T-helper 2 cell treated with Interferon-gamma antibody and Interleukin-4, amounts not matched to agents 100 ng/mL and 5 ng/mL, for 36 hours (primary cell): ENCODE measurements at regions not wholly inside any gene's neighbourhood (a gene's known extent, or its start where the extent isn't known, plus 50 kb on each side); places are given as distances from the start of the nearest gene placed in this dataset.

Source experiments
- intact Hi-C: fragments of 100-400 bp; cut with micrococcal nuclease; formaldehyde crosslinking; loops from one replicate; pipeline ENCODE4 v1.15.1; 2023

DNA sequence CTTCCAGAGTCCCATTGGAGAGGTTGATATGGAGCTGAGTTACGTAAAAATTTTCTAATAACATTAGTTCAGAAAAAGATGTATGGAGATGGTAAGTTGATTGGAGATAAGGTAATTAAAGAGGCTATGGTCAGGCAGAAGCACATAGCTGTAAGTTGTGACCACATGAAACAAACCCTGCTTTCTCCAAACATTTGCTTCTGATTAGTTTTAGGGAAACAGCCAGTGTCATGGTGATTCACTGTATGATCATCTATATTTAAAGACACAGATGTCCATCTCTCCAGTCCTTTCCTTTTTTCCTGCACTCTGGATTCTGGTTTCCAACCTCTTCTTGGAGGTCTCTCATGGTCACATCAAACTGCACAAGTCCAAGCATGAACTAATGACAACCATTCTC is 1550.8 kb upstream of the PIK3C3 start:
- intact Hi-C loops: no loop called here

DNA sequence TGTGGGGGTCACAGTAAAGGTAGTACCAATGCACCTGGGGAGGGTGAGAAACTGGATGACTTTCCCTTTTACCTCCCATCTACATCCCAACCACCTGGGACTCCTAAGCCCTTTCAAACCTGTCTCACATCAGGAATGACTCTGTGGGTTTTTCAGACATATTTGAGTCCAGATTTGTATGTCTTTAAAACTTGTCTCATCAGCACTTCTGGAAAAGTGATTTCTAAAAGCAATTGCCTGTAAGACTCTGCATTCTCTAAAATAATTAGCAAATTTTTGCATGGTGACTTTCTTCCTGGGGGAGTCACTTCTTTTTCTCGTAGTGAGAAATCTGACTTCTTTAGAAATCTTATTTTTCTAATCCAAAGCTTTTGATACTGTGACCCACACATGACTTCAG is 1553.0 kb upstream of the PIK3C3 start:
- intact Hi-C loops: no loop called here

DNA sequence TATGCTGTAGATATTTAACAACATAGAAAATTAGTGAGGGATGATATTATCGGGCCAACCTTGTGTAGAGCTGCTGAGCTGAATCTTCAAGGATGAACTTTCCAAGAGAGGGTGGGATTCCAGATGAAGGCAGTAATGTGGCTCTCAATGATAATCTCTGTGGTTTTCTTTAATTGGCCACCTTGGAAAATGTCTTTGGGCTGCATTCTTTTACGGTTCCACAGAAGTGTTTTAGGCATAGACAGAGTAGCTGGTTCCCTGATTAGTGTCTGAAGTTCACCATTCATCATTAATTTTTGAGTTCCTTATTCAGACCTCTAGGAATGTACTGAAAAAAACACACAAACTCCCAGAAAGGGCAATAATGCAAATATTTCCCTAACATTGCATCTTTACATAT is 1566.9 kb upstream of the PIK3C3 start:
- intact Hi-C loops: no loop called here

DNA sequence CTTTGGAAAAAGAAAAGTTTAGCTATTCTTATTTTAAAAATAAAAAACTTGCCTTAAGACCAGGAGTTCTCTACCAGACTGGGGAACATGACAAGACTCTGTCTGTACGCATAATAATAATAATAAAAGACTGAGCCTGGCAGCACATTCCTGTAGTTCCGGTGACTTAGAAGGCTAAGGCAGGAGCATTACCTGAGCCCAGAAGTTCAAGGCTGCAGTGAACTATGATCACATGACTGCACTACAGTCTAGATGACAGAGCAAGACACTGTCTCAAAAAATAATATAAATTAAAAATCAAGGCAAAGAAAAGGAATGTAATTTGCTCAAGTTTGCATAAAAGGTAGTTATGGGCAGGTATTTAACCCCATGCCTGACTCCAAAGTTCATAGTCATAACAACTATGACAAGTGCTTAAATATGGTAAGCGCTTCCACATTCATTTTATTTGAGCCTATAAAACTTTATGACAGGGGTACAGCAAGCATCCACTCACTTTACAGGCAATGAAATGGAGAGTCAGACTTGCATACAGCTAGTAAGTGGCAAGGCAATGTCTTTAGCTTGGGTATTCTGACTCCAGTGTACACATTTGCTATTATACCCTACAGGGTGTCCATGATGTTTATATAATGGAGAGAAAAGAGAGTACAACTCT is 1567.8 kb upstream of the PIK3C3 start:
- intact Hi-C loops: no loop called here

DNA sequence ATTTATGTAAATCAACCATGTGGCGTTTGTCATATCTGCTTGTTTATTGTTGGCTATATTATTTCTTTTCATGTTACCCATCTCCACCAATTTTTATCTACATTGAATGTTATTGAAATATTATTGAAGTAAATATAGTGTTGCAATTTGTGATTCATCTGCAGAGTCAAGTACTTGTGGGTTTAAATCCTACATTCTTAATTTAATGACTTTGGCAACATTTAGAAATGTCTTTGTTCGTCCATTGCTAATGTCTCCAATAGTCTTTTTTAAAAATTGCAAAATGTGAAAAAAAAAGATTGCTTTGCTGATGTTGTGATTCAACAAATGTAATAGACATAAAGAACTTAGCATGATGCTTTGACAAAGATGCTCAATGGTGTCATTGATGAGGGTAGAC is 1572.8 kb upstream of the PIK3C3 start:
- intact Hi-C loops: no loop called here

DNA sequence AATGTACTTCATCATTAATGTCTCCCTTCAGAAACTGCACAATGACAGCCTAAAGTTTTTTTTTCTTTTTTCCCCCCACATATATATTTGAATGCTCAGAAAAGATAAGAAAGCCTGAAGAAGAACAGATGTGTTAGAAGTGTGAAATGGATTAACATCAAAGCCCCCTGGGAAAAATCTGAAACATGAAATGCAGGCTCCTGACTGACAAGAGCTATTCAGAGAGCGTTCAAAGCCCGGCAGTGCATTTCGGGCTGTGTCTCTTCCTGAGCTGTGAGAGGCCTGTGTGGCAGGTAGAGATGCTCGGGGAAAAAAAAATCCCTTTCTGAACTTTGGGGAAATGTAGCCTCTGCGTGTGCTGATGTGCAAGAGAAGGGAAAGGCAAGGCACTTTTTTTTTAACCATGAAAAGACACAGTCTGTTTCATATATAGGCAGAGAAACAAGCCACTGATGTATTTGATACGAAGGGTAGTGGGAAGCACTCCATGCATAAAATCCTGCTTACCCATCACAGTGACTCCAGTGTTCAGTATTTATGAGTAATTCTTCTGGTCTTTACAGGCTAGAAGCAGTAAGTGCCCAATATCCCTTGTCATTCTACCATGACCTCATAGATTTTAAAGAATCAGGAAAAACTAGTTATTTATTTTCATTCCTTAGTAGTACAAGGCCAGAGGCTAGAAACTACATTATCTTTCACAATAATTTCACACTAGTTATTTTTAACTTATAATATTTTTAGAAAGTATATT is 1574.2 kb upstream of the PIK3C3 start:
- intact Hi-C loops: no loop called here

DNA sequence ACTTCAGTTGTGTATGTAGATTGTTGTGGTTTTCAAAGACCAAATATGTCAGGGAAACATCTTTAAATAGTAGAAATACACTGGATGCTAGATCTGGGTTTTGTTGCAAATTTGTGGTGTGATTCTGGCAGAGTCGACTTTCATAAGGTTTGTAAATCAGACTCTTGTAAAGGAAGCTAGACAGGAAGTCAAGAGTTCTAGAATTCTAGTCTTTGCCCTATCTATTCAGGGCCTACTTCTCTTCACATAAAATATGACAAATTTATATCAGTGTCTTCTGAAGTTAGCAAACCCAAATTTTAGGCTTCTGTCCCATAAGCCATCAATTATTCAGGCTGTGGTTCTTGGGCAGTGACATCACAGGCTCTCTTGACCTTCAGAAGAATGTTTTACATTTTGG is 1579.2 kb upstream of the PIK3C3 start:
- intact Hi-C loops: no loop called here

DNA sequence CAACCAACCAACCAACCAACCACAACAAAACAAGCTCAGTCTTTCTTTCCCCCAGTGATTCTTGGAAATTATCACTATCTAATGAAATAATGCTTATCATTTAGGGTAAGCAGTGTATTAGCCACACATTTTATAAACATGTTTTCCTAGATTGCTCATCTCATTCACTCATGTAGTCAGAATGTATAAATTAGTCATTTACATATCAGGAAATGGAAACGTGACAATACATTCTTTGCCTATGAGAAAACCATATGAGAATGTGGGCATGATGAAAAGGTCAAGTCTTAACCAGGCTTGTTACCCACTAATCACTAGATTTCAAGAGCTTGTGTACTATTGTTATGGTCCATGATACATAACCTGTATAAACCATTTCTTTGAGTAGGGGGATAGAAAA is 1583.4 kb upstream of the PIK3C3 start:
- intact Hi-C loops: no loop called here

DNA sequence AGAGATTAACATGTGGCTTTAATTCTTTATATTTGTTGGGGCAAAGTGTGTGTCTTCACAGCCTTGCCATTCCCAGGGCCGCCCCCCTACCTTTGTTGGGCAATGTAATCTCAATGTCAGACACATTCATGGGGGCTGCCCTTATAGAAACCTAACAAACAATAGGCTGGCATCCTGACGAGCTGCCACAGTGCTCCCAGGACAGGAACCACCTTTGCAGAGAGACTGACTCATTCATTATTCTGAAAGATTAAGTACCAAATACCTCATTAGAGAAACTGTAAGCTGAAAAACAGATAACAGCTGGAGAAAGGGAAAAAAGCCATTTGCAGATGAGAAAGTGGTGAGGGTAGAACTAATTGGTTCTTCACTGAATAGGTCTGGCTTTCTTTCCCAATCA is 1587.5 kb upstream of the PIK3C3 start:
- intact Hi-C loops: no loop called here

DNA sequence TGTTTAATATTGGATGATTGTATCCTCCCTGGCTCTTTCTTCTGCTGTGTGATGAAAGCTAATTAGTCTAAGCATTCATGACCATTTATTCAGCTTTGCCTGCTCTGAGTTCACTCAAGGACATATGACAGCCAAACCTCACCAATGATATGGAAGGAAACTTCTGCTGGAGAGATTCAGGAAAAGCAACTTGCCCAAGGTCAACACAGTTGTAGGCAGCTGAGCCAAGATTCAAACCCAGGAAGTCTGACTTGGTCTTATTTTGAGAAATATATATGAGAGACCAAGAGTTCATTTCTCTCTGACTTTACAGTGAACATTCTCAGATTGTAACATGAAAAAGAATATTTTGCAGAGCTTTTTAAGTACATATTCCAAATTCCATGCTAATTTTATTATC is 1588.5 kb upstream of the PIK3C3 start:
- intact Hi-C loops: no loop called here

DNA sequence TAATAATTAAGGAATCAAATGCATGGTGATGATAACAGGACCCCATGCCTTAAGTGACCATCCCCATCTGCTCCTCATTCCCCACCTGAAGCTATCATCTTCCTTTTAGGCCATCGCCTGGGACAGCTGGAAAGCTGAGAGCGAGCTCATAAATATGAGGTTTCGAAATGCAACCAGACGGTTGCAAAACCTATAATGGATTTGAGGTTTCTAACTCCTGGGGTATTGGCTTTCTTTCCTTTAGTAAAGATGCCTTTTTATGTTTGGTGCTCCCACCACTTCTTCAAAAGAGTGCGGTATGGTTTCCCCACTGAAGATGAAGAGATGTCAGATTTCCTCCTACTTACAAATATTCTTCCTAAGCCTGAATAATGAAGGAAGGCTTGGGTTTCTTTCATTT is 1589.5 kb upstream of the PIK3C3 start:
- intact Hi-C loops: no loop called here

DNA sequence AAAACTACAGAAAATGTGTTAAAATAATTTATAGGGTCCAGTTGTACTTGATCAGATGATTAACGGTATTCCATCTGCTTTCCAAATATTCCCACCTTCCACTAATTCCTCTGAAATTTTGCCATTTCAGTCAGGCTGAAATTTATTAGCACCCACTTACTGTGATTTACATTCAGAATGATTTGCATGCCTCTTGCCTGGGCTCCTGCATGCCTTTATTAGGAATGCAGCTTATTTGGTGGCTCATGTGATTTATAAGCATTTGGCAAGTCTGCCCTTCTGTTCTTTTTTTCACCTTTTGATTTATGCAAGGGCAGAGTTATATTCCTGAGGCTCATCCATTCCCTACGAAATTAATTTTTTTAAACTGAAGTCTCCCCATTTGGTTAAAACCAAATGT is 1594.5 kb upstream of the PIK3C3 start:
- intact Hi-C loops: no loop called here

DNA sequence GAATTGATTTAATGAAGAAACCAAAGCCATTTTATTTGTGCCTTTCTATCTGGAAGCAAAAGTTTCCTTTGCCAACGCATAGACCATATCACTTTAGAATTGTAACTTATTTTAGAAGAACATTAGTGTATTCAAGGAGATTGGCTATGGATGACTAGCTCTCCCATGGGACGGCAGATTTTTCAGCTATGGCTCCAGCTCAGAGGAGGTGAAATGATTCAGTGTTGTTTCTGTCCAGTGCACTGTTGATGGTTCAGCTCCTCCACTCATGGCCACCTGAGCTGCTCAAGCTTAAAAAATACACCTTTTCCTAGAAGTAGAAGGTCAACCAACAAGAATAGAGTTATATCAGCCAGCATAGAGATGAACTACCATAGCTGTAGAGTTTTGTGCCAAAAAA is 1597.5 kb upstream of the PIK3C3 start:
- intact Hi-C loops: no loop called here

DNA sequence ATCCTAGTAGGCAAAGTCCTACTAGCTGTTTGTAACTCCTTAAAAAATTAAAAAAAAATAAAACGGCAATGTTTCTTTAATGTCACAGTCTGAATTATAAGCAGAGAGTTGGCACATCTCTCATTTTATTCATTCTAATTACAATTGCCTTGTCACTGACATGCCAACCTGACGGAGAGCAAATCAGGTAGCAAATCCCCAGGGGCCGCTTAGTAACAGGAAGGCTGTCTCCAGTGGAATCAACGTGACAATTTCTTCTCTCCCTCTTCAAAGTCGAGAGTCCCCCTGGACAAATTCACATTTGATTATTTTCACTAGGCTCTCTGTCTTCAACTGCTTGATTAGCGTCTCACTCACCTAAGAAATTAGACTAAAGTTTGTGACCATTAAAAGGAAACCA is 1598.9 kb upstream of the PIK3C3 start:
- intact Hi-C loops: no loop called here

DNA sequence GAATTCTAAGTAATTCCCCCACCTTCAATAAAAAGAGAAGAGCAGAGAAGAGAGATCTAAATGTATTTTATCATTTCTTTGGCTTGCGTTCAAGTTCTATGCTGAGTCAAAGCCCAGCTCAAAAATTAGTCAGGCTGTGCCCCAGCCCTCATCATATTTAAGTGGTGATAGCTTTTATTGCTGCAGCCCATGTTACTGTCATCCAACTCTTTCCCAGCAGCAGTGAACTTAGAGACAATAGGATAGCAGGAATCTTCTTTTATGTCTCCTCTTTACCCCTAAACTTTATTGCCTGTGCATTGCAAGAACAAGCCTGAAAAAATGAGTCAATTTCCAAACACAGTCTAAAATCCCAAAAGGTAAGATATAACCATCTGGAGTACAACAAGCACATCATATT is 1599.3 kb upstream of the PIK3C3 start:
- intact Hi-C loops: no loop called here

DNA sequence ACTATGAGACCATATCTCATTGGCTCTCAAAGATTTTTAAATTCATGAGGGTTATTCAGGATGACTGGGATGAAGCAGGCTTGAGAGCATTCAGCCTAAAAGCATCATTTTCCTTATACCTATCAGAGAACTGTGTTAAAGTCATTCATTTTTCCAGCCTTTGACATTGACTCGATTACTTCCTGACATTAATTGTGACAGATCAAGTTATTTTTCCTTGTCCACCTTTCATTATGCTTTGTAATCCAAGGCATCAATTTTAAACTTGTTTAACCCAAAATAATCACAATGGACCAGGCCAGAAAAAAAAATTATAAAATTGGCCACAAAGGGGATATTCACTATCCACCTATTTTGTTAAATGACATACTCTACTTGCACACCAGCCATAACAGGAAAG is 1606.8 kb upstream of the PIK3C3 start:
- intact Hi-C loops: no loop called here

DNA sequence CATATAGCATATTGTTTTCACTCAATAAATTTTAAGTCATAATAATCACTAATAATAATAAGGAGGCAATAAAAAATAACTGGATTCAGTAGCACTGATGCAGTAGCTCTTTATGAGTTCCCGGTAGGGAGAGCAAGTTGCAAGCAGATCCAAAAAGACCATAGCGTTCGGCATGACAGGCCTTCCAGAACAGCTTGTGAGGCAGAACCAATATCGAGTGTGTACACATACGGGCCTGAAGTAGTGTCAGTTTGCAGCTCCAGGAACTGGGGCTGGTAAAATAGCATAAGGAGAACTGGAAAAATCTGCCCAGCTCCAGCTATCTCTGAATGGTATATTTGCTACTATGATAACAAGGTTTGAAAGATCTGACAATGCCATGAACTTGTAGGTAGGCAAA is 1607.8 kb upstream of the PIK3C3 start:
- intact Hi-C loops: no loop called here

DNA sequence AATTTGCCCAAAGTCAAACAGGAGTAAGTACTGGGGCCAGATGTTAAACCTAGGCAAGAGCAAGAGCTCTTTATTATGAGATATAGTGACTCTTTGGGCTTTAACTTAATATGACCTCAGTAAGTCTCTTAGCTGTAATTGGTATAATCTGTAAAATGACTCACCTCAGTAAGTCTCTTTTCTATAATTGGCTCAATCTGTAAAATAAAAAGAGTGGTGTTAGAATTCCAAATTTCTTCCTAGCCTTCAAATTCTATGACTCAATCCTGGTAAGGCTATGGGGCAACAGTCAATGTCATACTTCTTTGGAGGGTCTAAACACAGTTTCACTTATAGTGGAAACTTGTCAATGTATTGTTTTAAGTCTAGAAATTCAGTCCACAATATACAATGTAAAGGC is 1608.9 kb upstream of the PIK3C3 start:
- intact Hi-C loops: no loop called here

DNA sequence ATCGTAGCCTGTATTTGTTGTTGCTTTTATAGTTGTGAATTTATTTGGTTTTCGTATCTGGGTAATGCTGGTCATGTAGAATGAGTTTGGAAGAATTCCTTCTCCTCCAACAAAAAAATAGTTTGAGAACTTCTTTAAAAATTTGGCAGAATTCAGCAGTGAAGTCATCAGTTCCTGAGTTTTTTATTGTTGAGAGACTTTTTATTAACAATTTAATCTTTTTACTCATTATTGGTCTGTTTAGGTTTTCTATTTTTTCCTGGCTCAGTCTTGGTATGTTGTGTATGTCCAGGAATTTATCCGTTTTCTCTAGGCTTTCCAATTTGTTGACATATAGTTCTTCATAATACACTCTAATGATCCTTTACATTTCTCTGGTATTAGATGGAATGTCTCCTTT is 1613.3 kb upstream of the PIK3C3 start:
- intact Hi-C loops: no loop called here

DNA sequence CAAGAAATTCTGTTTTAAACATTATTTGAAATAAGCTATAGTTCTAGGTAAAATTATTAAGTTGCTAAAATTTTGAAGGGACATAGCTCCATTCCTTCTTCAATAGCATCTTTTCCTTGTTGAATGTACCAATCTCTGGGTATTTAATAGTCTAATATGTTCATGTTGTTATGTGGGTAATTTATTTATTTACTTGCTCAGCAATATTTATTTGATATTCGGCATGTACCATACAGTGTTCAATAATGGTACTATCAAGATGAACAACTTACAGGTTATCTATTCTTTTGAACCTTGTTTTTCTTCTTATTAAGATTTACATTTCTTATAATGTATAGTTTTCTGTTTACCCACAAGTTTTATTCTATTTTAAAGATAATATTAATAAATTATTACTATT is 1616.8 kb upstream of the PIK3C3 start:
- intact Hi-C loops: no loop called here

DNA sequence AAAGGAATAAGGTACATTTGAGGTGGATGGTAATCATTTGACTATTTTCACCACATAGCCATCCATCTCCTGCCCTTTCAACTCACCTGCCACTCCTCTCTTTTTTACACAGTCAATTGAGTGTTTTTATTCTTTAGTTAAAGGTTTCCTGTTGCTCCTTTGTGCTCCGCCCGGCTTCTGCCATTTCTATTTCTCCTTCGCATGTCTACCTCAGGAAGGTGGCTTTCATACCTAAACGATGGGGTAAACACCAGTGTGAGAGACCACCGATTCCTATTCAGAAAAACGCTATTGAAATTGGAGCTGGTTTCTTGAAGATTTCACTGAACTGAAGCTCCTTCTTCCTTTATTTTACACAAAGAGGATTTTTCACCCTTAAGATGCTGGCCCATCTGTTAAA is 1628.0 kb upstream of the PIK3C3 start:
- intact Hi-C loops: no loop called here

DNA sequence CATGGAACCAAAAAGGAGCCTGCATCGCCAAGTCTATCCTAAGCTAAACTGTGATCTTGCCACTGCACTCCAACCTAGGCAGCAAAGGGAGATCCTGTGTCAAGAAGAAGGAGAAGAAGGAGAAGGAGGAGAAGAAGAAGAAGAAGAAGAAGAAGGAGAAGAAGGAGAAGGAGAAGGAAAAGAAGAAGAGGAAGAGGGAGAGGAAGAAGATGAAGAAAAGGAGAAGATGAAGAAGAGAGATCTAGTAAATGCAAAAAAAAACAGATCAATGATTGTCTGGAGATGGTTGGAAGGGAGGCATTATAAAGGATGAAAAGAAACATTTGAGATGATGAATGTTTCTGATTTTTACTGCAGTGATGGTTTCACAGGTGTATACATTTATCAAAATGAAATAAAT is 1629.0 kb upstream of the PIK3C3 start:
- intact Hi-C loops: no loop called here

DNA sequence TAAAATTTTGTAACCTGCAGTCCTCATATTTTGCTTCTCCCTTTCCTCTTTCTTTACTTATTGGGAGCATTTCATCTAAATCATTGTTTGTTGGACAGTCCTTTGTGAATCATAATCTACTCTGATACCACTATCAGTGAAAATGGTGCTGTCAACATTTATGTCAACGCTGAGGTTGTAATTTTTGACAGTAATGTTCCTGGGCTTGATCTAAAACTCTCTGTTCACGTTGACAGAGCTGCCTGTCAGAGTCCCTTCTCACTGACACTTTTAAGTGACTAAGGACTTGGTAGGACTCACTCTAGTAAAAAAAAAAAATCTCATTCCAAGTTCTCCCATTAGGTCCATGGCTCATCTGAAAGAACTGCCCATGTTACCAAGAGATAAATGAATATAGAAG is 1640.8 kb upstream of the PIK3C3 start:
- intact Hi-C loops: no loop called here
